Esophagus (tissue), 2 donors: ENCODE measurements at regions not wholly inside any gene's neighbourhood (a gene's known extent, or its start where the extent isn't known, plus 50 kb on each side); places are given as distances from the start of the nearest gene placed in this dataset.

Source experiments
- H3K27ac ChIP-seq, 2 donors: one replicate each; pipeline ENCODE4 v1.5.1; 2013; ENCODE audit warnings: low read depth in 2 of 2, mild to moderate bottlenecking in 2 of 2, inconsistent platforms in 1 of 2, low read length in 1 of 2, moderate library complexity in 1 of 2
- H3K27me3 ChIP-seq, 2 donors: one replicate each; pipeline ENCODE4 v1.6.1; 2013; ENCODE audit warnings: low read length in 2 of 2, control low read depth in 1 of 2, mild to moderate bottlenecking in 1 of 2; ENCODE audit not compliant: insufficient read depth in 2 of 2, control insufficient read depth in 1 of 2
- H3K36me3 ChIP-seq, 2 donors: one replicate each; pipeline ENCODE4 v1.6.1; 2013; ENCODE audit warnings: low read length in 1 of 2; ENCODE audit not compliant: control insufficient read depth in 2 of 2, insufficient read depth in 2 of 2
- H3K4me1 ChIP-seq, 2 donors: one replicate each; pipeline ENCODE4 v1.6.1; 2013; ENCODE audit warnings: low read length in 1 of 2; ENCODE audit not compliant: control insufficient read depth in 2 of 2, insufficient read depth in 2 of 2
- H3K4me3 ChIP-seq, 2 donors: one replicate each; pipeline ENCODE4 v1.5.1; 2013; ENCODE audit warnings: low read length in 2 of 2, mild to moderate bottlenecking in 2 of 2, low read depth in 1 of 2, moderate library complexity in 1 of 2
- H3K9me3 ChIP-seq, 2 donors: one replicate each; pipeline ENCODE4 v1.6.1; 2013; ENCODE audit warnings: mild to moderate bottlenecking in 2 of 2, low read depth in 1 of 2, low read length in 1 of 2, moderate library complexity in 1 of 2; ENCODE audit not compliant: control insufficient read depth in 2 of 2, insufficient read depth in 1 of 2
- WGBS, 2 donors: extraction: QIAGEN DNeasy Blood & Tissue Kit; methylation state at CpG; one replicate each; pipeline ENCODE4 v1.1.7; 2013; 5-methylcytosine and 5-hydroxymethylcytosine counted together
- donor health status: healthy with polysubstance abuse.
- donor health status: Bipolar disorder and iron deficiency.

DNA sequence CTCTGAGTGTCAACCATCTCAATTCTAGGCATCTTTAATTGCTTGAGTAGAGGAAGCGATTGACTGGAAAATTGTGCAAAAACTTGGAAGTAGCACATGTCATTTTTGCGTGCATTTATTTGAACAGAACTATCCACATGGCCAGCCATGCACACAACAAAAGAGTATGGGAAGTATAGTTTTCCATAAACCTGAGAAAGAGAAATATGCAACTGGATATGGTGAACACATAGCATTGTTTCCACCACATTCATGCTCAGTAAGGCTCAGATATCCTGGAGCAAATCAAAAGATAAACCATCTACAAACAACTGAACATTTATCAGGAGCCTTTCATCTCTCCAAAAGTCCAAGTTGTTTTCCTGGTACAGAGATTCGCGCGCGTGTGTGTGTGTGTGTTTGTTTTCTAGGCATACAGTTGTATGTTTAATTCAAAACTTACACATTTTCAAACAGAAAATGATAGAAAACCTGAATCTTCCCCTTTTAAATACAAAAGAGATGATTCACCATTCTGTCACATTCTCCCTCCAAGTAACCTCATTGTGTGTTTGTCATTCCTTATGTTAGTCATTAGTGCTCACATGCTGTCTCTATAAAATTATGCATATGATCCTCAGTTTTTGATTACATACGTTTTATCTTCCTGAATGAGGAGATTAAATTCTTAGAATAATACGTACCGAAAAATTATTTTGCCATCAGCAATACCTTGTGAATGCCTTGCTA lies 780.4 kb upstream of the NRXN1 start:
- no peaks in the 10 kb centered on the region for H3K27me3 ChIP-seq
- H3K27ac ChIP-seq = no peak overlapping the region
- H3K4me3 ChIP-seq = no peak overlapping the region
- H3K9me3 ChIP-seq = no peaks in the 10 kb centered on the region
- H3K36me3 ChIP-seq = no peaks in the 10 kb centered on the region
- H3K4me1 ChIP-seq = no peaks in the 10 kb centered on the region
- WGBS, 2 donors = 66 to 74% methylated on average over 9 of the region's 9 CpGs

DNA sequence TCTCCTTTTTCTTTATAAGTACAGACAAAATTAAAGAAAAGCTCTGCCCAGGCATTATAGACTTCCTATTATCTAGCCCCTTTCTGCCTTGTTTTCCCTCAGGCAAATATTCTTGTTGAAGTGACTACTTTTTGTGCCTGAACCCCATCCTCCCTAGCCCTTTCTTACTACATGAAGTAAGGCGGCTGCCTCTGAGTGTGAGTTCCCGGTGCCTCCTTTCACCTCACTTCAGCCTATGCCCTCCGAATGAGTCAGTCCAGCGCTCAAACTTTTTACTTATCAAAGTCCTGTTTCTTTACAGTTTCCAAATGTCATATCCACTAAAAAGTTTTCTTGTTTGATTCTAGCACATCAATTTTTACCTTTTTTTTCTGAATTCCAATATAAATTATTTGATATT lies 778.3 kb upstream of the NRXN1 start:
- no peak overlapping the region for H3K4me3 ChIP-seq
- WGBS, 2 donors = 91% methylated on average over 4 of the region's 4 CpGs
- no peaks in the 10 kb centered on the region for H3K4me1 ChIP-seq
- H3K36me3 ChIP-seq = no peaks in the 10 kb centered on the region
- no peaks in the 10 kb centered on the region for H3K27me3 ChIP-seq
- no peak overlapping the region for H3K27ac ChIP-seq
- H3K9me3 ChIP-seq = peaks cover 0 to 2% of the 10 kb centered on the region in 2 donors

DNA sequence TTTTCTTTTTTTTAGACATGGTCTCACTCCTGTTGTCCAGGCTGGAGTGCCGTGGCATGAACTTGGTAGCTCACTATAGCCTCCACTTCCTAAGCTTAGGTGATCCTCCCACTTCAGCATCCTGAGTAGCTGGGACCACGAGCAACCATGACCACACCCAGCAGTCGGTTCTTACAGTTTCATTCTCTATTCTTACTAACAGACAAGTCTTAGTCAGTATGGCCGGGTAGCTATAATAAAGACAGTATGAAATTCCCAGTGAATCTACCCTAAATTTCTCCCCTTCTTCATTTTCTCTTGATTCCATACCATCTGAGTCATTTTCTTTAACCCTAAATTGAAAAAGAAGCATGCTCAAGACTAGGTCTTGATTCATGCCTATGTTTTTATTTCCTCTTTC lies 775.3 kb upstream of the NRXN1 start:
- WGBS, 2 donors = 79 to 86% methylated on average over 4 of the region's 4 CpGs
- no peaks in the 10 kb centered on the region for H3K4me1 ChIP-seq

DNA sequence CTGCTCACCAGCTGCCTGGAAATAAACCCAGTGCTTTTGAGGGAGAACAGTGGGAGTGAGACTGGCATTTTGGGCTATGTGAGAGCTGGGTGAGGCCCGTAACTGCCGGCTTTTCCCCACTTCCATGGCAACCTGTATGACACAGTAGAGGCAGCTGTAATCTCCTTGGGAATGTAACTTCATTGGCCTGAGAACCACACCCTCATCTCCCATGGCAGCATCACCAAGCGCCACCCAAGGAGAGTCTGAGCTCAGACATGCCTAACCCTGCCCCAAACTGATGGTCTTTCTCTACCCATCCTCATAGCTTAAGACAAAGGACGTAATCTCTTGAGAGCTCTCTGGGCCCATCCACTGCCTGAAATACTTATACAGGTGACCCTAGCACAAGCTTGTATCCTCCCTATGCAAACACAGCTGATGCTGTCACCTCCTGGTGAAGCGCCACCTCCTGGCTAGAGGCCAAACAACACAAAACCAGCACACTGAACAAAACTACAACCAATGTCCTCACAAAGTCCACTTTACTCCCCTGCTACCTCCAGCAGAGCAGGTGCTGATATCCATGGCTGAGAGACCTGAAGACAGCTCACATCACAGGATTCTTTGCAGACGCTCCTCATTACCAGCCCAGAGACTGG lies 763.4 kb upstream of the NRXN1 start:
- no peak overlapping the region for H3K4me3 ChIP-seq
- H3K27ac ChIP-seq = no peak overlapping the region
- no peaks in the 10 kb centered on the region for H3K4me1 ChIP-seq
- 69 to 70% methylated on average over 6 of the region's 6 CpGs for WGBS, 2 donors
- H3K27me3 ChIP-seq = no peaks in the 10 kb centered on the region
- H3K36me3 ChIP-seq = no peaks in the 10 kb centered on the region
- H3K9me3 ChIP-seq = peaks cover 0 to 7% of the 10 kb centered on the region in 2 donors

More for the DNA sequence above, 775.3 kb upstream of the NRXN1 start:
- H3K27ac ChIP-seq = no peak overlapping the region
- no peaks in the 10 kb centered on the region for H3K27me3 ChIP-seq
- H3K4me3 ChIP-seq = no peak overlapping the region
- peaks cover 0 to 2% of the 10 kb centered on the region in 2 donors for H3K9me3 ChIP-seq
- H3K36me3 ChIP-seq = no peaks in the 10 kb centered on the region

DNA sequence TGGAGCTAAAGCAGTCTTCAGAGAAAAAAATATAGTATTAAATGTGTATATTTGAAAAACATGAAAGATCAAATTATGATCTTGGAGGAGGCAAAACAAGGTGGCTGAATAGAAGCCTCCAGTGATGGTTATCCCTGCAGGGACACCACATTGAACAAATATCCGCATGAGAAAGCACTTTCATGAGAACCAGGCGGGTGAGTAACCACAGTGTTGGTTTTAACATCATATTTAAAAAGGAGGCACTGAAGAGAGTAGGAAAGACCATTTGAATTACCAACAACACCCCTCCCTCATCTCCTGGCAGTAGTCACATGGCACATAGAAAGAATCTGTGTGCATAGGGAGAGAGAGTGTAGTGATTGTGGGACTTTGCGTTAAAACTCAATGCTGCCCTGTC lies 759.6 kb upstream of the NRXN1 start:
- Histone ChIP-seq H3K27ac (no peak overlapping the region), H3K4me3 (no peak overlapping the region), H3K9me3 (peaks cover 0 to 7% of the 10 kb centered on the region in 2 donors), H3K4me1 (no peaks in the 10 kb centered on the region), H3K36me3 (no peaks in the 10 kb centered on the region), H3K27me3 (no peaks in the 10 kb centered on the region)
- WGBS, 2 donors = 87 to 92% methylated on average over 3 of the region's 3 CpGs

GRCh38 chr2:51790854-51791253 lies 758.9 kb upstream of the NRXN1 start:
- H3K4me1 ChIP-seq = no peaks in the 10 kb centered on the region
- H3K4me3 ChIP-seq = no peak overlapping the region
- no peak overlapping the region for H3K27ac ChIP-seq
- 83 to 85% methylated on average over 2 of the region's 2 CpGs for WGBS, 2 donors
- no peaks in the 10 kb centered on the region for H3K36me3 ChIP-seq
- peaks cover 0 to 7% of the 10 kb centered on the region in 2 donors for H3K9me3 ChIP-seq
- no peaks in the 10 kb centered on the region for H3K27me3 ChIP-seq

GRCh38 chr2:51789918-51790317 lies 758.0 kb upstream of the NRXN1 start:
- Histone ChIP-seq H3K9me3 (peaks cover 0 to 4% of the 10 kb centered on the region in 2 donors), H3K36me3 (no peaks in the 10 kb centered on the region), H3K27ac (no peak overlapping the region), H3K4me1 (no peaks in the 10 kb centered on the region), H3K27me3 (no peaks in the 10 kb centered on the region), H3K4me3 (no peak overlapping the region)
- 71 to 73% methylated on average over 2 of the region's 2 CpGs for WGBS, 2 donors

DNA sequence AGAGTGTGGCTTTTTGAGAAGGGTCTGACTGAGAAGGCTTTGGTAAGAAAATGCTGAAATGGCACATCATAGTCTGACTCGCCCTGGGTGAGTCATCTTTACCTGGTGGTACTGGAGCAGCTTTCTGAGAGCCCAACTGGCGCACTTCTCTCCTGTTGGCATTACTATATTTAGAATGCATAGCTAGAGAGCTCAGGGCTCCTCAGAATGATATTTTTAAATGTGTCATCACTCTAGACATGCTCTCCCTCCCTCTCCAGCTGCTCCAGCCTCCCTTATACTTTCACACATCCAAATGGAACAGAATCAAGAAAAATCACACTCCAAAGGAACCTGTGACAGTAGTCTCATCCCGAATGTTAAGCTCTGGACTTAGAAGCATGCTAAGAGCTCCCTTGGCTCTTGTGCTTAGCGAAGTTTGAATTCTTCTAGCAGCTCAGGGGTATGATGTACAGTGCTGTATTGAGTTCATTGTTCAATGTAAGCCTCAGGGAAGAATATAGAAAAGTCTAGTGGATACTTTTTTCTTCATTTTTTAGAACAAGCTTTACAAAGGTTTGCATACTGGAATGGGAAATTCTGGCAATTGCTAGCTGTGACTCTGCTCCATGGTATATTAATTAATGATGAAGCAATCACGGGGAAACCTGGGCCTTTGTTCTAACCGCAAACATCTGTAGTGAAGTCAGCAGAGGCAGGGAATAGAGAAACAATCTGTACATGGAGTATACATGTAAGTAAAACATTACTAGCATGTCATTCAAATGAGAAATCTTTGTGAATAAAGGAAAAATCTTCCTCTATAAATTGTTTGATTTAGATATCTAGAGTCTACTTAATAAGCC lies 751.2 kb upstream of the NRXN1 start:
- Histone ChIP-seq H3K27ac (no peak overlapping the region), H3K4me3 (no peak overlapping the region), H3K27me3 (no peaks in the 10 kb centered on the region), H3K36me3 (no peaks in the 10 kb centered on the region), H3K4me1 (no peaks in the 10 kb centered on the region), H3K9me3 (peaks cover 0 to 4% of the 10 kb centered on the region in 2 donors)
- 45 to 56% methylated on average over 6 of the region's 6 CpGs for WGBS, 2 donors

DNA sequence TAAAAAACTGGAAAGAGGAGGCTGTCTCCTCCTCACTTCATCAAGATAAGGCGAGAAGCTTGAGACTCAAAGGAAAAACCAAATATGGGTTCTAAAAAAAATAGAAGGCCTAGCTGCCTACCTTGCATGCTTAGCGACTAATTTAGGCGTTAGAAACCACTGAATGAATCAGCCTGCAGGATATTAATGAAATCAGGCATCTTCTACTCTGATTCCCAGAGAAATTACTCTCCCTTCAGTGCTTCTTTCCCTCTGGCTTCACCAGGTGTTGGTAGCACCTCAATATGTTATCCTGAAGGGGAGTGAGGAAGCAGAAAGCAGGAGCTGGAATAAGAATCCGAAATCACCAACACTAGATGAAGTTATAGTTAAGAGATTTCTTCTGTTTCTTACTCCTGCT lies 749.8 kb upstream of the NRXN1 start:
- no peak overlapping the region for H3K4me3 ChIP-seq
- H3K4me1 ChIP-seq = no peaks in the 10 kb centered on the region
- H3K27me3 ChIP-seq = no peaks in the 10 kb centered on the region
- no peak overlapping the region for H3K27ac ChIP-seq
- no peaks in the 10 kb centered on the region for H3K36me3 ChIP-seq
- 86 to 87% methylated on average over 4 of the region's 4 CpGs for WGBS, 2 donors
- peaks cover 0 to 4% of the 10 kb centered on the region in 2 donors for H3K9me3 ChIP-seq
